ENCODE measurements at regions not wholly inside any gene's neighbourhood (a gene's known extent, or its start where the extent isn't known, plus 50 kb on each side); places are given as distances from the start of the nearest gene placed in this dataset.
"Not testable (repeated sequence)": the region's sequence is repeated elsewhere in the genome, so short reads cannot be mapped to it uniquely, and the experiment has no call there.

DNA sequence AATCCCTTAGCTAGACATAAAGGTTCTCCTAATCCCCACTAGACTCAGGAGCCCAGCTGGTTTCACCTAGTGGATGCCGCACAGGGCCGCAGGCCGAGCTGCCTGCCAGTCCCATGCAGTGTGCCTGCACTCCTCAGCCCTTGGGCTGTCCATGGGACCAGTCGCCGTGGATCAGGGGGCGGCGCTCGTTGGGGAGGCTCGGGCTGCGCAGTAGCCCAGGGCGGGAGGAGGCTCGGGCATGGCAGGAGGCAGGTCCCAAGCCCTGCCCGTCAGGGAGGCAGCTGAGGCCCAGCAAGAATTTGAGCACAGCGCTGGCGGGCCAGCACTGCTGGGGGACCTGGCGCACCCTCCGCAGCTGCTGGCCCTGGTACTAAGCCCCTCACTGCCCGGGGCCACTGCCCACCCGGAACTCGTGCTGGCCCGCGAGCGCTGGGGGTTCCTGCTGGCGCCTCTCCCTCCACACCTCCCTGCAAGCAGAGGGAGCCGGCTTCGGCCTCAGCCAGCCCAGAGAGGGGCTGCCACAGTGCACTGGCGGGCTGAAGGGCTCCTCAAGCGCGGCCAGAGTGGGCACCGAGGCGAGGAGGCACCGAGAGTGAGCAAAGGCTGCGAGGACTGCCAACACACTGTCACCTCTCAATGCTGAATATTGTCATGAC is 307.8 kb downstream of the C6orf118 start:
- no peak for DNase-seq

DNA sequence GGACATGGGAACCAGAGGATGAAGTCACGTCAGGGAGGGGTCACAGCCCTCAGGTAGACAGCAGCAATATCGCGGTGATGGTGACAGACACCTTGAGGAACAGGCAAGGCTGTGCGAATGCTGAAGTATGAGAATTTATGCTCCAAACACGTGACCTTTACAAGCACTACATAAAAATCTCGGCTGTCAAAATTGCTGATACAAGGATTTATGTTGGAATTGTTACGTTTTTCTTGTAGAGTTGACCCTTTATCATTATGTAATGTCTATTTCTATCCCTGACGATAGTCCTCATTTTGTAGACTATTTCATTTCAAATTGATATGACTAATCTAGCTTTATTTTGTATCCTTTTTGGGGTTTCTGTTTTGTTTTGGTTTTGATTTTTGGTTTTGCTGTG is 311.1 kb downstream of the C6orf118 start:
- no peak for DNase-seq

DNA sequence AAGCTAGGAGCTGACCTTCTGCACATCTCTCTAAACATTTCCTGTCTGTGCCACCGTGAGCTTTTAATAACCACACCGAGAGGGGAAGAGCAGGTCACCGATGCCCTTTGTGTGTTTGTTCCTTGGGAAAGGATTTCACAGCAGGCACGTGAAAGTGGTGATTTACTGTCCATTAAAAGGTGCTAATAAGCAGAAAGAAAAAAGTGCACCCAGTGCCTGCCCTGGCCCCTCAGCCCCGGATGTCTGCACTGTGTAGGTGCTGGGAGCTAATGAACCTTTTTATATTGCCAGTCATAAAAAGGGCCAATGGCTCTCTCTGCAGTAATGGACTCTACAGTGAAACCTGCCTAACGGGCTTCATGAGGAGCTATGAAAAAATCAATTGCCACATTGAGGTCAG is 312.6 kb downstream of the C6orf118 start:
- no peak for DNase-seq

DNA sequence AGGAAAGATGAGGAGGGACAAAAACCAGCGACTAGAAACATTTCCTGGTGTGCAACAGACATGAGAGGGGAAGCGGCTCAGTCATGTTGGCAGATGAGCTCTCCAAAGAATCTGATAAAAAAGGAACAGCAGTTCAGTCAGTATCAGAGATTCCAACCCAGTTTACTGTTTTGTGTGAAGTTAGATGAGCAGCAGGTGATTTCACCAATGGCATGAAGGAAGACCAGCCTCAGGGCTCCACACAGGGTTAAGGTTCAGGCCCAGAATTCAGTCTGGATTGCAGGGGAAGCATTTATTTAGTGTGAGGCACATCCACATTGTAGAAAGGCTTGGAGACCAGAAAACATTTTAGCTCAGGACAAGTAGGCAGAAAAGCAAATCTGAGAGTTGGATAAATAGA is 317.8 kb downstream of the C6orf118 start:
- no peak for DNase-seq

DNA sequence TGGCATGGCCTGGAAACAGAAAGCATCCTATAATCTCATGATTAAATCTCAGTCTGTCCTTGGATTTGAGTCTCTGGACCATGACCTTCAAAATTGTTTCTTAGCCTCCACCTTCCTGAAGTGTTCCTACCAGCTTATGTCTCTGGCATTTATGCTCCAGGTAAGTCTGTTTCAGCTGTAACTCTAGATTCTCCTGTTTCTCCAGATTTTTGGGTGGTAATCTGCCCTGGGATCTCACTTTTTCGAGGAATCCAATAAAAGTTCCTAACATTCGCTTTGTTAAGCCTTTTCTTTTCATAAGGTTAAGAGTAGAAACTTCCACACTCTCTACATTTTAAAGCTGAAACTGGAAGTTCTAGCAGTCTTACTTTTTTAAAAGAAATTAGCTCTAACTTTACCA is 318.5 kb downstream of the C6orf118 start:
- DNase-seq, result no peak

DNA sequence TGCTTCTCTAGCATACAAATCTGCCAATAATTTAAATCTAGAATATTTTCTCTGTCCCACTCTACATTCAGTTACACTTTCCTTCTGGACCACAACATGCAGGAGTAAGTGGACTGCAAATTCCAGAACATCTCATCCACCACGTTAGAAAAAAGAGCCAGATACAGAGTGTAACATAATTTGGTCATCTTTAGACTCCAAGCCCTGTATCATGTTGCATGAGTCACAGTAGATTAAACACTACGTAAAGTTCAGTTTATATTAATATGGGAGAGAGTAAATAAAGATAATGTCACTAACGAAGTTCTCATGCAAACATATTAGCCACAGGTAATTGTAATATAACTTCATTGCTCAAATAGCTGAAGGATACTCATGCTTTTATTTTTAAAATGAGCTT is 327.0 kb downstream of the C6orf118 start:
- no peak for DNase-seq

DNA sequence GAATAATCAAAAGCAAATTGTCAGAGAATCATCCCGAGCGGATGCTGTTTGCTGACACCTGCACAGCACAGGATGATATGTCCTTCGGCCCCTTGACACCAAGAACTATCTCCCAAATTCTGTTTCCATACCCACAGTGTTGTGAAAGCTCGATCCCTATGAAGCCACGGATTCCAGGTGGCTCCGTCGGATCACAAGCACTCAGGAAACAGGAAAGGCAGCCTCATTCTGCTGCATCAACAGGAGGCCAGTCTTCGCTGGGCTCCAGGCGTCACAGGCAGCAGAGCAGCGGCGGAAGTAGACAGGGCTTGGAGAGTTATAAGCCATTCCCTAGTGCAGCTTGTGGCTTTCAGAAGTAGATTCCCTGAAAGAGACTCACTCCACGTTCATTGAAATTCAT is 342.3 kb downstream of the C6orf118 start:
- no peak for DNase-seq

DNA sequence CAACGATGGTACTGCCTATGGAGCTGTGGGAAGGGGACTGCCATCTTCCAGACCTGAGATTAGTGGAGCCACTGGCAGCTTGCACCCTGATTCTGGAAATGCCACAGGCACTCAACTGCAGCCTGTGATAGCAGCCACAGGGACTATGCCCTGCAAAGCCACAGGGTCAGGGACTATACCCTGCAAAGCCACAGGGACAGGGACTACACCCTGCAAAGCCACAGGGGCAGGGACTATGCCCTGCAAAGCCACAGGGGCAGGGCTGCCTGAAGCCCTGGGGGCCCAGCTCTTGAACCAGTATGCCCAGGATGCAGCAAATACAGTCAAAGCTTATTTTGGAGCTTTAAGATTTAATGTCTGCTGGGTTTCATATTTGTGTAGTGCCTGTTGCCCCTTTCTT is 346.6 kb downstream of the C6orf118 start:
- DNase-seq, result no peak

DNA sequence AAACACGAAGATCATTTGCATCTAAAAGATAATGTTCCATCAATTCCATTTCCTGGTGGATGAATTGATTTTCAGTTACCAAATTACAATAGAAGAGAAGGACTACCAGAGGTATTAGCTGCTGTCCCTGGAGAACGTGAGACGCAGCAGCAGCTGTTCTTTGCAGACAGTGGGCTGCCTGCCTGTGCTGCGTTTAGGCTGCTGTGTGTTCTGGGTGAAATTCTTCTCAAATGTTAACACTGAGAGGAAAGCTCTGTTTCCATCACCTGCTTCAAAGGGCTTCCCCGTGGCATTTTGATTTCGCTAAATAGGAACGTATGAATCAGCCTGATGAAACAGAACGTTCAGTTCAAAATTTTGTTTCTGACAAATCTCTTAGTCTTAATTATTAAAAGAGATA is 362.2 kb downstream of the C6orf118 start:
- no peak for DNase-seq

DNA sequence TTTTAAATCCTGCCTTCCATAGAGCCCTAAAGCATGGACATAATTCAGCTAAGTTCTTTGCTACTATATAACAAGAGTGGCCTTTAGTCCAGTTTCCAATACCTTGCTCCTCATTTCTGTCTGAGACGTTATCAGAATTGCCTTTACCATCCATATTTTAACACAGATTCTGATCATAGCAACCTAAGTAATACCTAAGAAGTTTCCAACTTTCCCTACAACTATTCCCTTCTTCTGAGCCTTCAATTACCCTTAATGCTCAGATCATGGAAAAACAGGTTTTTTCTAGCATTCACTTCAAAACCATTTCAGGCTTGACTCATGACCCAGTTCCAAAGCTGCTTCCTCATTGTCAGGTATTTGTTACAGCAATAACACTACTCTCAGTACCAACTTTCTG is 367.1 kb downstream of the C6orf118 start:
- no peak for DNase-seq

DNA sequence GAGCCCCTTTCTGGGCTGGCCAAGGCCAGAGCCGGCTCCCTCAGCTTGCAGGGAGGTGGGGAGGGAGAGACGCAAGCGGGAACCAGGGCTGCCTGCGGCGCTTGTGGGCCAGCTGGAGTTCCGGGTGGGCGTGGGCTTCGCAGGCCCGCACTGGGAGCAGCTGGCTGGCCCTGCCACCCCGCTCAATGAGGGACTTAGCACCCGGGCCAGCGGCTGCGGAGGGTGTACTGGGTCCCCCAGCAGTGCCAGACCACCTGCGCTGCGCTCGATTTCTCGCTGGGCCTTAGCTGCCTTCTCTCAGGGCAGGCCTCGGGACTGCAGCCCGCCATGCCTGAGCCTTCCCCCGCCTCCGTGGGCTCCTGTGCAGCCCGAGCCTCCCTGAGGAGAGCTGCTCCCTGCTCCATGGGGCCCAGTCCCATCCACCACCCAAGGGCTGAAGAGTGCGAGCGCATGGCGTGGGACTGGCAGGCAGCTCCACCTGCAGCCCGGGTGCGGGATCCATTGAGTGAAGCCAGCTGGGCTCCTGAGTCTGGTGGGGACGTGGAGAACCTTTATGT is 376.1 kb downstream of the C6orf118 start:
- not testable (repeated sequence) for DNase-seq

DNA sequence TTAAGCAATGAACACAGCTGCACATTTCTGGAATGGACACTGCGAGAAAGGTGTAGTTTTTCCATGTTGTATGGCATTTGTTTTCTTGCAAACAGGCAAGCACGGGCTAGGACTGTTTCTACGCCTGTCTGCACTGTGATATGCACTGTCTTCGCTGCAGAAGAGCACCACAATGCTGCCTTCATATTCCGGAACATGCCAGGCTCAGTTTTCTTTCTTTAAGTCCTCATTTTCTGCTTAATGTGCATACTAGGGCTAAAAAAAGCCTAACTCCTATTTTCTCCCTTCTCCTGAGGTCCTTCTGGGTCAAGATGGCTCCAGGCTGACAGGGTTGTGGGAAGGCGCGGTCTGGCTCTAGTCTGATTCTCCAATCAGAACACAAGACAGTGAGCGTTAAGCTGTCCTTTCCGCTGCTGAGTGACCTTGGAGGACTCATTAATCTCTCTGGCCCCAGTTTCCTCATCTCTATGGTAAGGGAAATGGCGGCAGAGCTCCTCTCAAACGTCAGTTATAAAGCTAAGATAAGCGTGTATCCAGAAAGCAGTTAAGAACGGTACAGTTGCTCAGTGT is 379.9 kb downstream of the C6orf118 start:
- DNase-seq, result no peak

DNA sequence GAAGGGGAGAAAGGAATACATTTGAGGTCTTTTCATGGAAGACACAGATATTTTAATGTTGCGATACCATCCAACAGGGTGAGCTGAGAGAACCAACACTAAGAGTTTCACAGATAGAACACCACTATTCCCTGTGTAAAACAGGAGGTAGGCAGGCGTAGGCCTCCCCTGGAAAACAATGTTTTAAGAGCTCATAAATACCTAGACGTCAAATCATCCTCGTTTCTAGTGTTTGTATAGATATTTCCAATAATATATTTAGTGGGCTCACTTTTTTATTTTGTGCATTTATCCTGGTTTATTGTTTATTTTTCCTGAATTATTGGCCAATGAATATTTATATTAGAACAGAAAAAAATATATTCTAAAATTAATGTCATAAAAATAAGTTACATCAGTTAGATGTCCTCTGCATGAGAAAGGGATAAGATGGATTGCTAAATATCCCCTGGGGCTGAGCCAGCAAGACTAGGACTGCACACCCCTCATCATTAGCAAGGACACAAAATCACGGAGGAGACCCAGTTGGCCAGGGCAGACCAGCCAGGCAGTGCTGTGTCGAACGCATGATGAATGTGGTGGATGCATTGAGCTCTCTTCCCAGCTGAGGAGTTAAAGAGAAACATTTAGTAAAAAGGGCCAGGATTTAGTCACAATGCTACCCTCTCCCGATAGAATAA is 380.5 kb downstream of the C6orf118 start:
- no peak for DNase-seq

DNA sequence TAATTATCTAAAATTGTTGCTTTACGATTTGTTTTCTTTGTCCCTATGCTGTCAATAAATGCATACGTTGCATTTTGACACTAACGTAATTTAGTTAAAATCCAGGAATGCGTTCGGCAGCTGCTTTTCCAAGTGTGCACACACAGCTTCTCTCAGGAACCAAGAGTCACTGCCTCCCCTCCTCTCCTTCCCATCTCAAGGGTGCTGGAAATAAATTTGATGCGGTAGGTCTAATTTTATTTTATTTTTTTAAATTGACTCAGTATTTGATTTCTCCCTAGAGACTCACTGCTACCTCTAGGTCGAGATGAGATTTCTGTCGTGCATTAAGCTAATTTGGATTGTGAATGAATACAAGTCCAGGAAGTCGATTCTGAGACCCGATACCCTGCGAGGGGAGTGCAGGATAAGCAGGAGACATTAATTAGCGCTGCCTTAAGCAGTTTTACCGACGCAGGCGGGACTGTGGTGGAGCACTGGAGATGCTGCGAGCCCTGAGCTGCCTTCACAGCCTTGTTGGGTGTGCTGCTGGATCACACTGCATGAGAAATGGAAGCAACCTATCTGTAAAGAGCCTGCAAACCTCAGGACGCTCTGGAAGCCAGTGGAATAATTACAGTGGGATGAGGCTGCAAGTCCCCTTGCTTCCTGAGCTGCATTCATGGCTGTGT is 381.2 kb downstream of the C6orf118 start:
- no peak for DNase-seq

DNA sequence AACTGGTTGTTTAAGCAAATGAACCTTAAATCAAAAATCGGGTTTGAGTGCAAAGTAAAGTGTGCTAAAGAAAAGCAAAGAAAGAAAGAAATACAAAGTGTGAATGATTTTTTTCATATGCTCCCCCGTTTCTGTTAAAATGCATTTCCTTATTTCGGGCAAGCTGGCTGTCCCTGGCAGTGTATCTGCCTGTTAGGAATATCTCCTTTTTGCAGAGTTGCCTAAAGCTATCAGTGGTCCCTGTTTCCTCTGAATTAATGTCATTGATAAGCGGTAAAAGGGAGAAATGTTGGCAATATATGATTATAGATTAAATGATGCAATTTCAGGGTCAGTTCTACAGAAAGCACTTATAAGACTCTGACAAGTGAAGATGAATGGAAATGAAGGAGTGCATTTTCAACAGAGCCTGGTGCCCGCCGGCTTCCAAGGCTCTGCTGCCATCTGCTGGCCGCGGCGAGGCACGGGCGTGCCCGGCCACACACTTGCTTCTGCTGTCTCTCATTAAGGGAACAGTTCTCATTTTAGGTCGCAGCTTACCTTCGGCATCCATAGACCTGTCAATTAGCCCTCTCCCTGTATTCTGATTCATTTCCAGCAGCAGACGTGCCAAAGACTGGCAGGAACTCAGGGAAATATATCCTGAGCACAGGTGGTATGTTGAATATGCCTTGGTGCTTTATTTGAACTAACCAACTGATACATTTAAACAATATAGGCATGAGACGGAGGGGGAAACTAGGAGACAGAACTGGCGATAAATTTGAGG is 381.9 kb downstream of the C6orf118 start:
- DNase-seq, result peak; percentile 44

DNA sequence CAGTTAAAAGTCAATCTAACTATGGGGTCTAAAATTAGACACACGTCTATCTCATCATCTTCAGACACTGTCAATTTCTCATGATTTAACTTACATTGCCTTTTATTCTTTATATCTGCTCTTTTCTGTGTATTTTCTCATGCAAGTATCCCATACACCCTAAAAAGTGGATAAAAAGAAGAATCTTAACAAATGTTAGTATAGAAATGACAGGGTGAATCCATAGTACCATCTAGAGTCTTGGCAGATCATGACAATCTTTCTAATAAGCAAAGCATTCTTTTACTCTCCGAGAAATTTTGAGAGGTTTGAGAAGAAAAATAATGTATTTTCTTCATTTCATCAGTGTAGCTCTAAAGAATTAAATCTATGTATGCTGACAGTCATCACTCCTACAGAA is 382.7 kb downstream of the C6orf118 start:
- no peak for DNase-seq

DNA sequence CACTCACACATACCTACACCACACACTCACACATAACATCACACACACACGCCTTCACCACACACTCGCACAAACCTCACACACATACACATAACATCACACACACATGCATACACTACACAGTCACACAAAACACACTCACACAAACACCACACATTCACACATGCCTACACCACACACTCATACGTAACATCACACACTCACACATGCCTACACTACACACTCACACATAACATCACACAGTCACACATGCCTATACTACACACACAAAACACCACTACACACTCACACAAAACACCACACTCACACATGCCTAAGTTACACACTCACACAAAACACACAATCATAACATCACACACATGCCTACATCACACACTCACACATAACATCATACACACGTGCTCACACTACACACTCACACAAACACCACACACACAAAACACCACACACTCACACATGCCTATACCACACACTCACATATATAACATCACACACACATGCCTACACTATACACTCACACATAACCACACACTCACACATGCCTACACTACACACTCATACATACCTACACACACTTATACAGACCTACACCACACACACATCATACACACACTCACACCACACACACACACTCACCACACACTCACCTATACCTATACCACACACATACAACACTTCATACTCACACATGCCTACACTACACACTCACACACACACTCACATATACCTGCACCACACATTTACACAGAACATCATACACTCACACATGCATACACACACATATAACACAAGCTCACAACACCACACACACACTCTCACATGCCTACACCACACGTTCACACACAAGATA is 383.5 kb downstream of the C6orf118 start:
- DNase-seq, result no peak

DNA sequence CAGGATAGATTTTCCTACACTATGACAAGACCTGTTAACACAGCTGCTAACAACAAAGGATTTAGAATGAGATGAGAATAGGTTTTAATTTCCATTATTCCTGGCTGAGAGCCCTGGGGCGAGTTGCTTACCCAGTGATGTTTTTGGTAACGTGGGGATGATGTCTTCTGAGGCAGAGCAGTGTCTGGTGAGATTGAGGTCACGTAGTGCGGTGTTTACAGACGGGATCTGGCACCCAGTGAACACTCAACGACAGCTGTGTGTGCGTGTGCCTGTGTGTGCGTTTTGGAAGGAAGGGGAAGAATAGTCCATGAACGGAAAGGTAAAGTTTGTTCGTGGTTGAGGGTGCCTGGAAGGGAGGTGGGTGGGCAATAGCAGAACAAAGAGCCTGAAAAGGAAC is 384.7 kb downstream of the C6orf118 start:
- no peak for DNase-seq

DNA sequence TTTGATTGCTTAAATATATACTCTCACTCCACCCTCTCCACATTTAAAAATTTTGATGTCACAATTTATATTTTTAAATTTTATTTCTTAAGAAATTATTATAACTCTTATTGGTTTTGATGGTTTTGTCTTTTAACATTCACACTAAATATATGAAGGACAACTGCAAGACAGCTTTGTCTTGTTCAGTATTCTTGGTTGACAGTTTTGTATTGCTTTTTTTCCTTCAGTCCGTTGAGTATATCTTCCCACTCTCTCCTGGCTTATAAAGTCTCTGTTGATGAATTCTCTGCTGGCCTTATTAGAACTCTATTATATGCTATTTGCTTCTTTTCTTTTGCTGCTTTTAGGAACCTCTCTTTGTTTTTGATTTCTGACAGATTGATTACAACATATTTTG is 392.2 kb downstream of the C6orf118 start:
- no peak for DNase-seq

DNA sequence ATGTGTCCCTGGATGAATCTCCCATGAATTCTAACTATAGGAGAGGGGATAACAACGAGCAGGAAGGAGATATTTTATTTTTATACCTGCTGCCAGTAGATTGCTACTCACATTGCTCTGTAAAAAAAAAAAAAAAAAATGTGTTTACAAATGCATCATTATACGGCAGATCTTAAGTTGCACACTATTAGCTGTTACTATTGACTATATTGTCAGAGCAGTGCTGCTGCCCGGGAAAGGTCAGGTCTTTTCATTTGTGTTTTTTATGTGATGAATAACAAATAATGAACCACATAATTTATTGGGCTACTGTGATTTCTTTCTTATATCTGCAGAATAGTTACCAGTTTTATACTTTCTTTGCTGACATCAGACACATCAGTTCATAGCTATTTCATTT is 393.3 kb downstream of the C6orf118 start:
- DNase-seq, result no peak

DNA sequence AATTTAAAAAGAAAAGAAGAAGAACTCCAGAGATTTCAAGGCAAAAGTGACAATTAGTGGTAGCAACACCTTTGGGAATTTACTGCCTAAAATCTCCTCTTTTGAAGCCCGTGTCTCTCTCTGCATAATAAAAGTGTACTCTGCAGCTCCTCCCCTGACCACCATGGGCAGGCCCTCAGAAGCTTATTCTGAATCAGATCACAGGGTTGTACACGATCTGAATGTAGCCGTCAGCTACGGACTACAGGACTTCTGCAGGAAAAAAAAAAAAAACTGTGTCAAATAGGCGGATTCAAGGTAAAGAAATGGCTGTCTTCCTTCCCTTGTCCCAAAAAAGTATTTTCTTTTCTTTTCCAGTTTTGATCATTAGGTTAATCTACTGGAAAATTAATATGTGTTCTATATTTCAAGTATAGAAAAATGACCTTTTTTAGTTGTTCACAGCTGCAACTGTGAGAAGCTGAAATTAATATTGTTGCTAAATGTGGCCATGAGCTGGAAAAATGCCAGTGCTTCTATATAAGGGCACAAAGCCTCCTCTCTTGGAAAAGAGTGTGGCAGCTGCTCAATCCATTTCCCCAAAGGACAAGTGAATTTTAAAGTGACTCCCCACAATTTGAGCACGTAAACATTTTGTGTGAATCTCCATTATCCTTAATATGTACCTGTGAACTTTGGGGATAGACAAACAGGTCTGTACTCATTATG is 397.4 kb downstream of the C6orf118 start:
- no peak for DNase-seq
